H1 (cell line): ENCODE measurements at regions not wholly inside any gene's neighbourhood (a gene's known extent, or its start where the extent isn't known, plus 50 kb on each side); places are given as distances from the start of the nearest gene placed in this dataset.

Experiments
- CTCF ChIA-PET: fragments of 300-600 bp; sonication (Branson Sonifier 250); formaldehyde crosslinking; loops from one replicate; lab custom pipeline; 2021; ENCODE audit not compliant: partially characterized antibody; lab: Charles Lee
- POLR2A ChIA-PET: fragments of 300-600 bp; sonication (Branson Sonifier 250); formaldehyde crosslinking; loops from one replicate; lab custom pipeline; 2021; ENCODE audit warnings: inconsistent platforms; ENCODE audit not compliant: partially characterized antibody; lab: Charles Lee
- DNase-seq, 2 experiments: peaks; one replicate each; pipeline versions ENCODE4 v3.0.0 to v3.0.0-alpha.2; 2010 to 2022; ENCODE audit warnings: low spot score in 2 of 2, low read depth in 1 of 2, mixed read lengths in 1 of 2
- FAIRE-seq: peaks from 2 replicates; lab custom pipeline; 2011; peaks lifted over from hg19 to GRCh38; lab: Jason Lieb, UNC
- H2AFZ ChIP-seq: 2 replicates; pipeline ENCODE4 v1.8.1; 2012; ENCODE audit warnings: low read length, inconsistent platforms
- H2AK5ac ChIP-seq: 2 replicates; pipeline ENCODE4 v1.6.1; 2013; ENCODE audit warnings: low read depth, low read length
- H2BK120ac ChIP-seq: replicated peaks from 2 replicates; pipeline ENCODE3; 2013; ENCODE audit warnings: low read depth, low read length, inconsistent platforms
- H2BK12ac ChIP-seq: 2 replicates; pipeline ENCODE4 v1.6.1; 2013; ENCODE audit warnings: low read depth, low read length
- H2BK15ac ChIP-seq: 2 replicates; pipeline ENCODE4 v1.6.1; 2013; ENCODE audit warnings: low read length
- H2BK20ac ChIP-seq: 2 replicates; pipeline ENCODE4 v1.6.1; 2013; ENCODE audit warnings: low read length
- H2BK5ac ChIP-seq: 2 replicates; pipeline ENCODE4 v1.6.1; 2013; ENCODE audit warnings: low read depth, low read length
- H3K14ac ChIP-seq: 2 replicates; pipeline ENCODE4 v1.6.1; 2013; ENCODE audit warnings: inconsistent platforms; ENCODE audit not compliant: insufficient read length
- H3K18ac ChIP-seq: 2 replicates; pipeline ENCODE4 v1.6.1; 2013; ENCODE audit warnings: low read length; ENCODE audit errors: extremely low read depth
- H3K23ac ChIP-seq: 2 replicates; pipeline ENCODE4 v1.6.1; 2013; ENCODE audit warnings: inconsistent platforms; ENCODE audit not compliant: insufficient read length
- H3K23me2 ChIP-seq: 2 replicates; pipeline ENCODE4 v1.6.1; 2013; ENCODE audit warnings: low read depth, low read length
- H3K27ac ChIP-seq: 2 replicates; pipeline ENCODE4 v1.6.1; 2011; ENCODE audit warnings: low read depth, low read length, inconsistent platforms
- H3K27me3 ChIP-seq, 4 experiments: replicated peaks in 1 of 4; 1 replicate in 1 of 4; 2 replicates in 3 of 4; pipeline versions ENCODE4 v1.6.1 to v1.8.1; 2011 to 2013; ENCODE audit warnings: low read length in 3 of 4, mild to moderate bottlenecking in 3 of 4, inconsistent platforms in 2 of 4, mixed read lengths in 2 of 4, moderate library complexity in 1 of 4; ENCODE audit not compliant: control insufficient read depth in 3 of 4, insufficient read depth in 3 of 4; ENCODE audit errors: extremely low read depth in 1 of 4
- H3K36me3 ChIP-seq, 4 experiments: 2 replicates each; pipeline versions ENCODE4 v1.6.1 to v1.8.1; 2011 to 2013; ENCODE audit warnings: mild to moderate bottlenecking in 4 of 4, low read length in 3 of 4, moderate library complexity in 2 of 4, control low read depth in 1 of 4, inconsistent platforms in 1 of 4; ENCODE audit not compliant: insufficient read depth in 4 of 4, control insufficient read depth in 2 of 4
- H3K4ac ChIP-seq: replicated peaks from 2 replicates; pipeline ENCODE3; 2013; ENCODE audit warnings: low read length, low read depth, mixed read lengths, inconsistent platforms; ENCODE audit not compliant: insufficient read length
- H3K4me1 ChIP-seq, 4 experiments: replicated peaks in 1 of 4; 1 replicate in 1 of 4; 2 replicates in 3 of 4; pipeline versions ENCODE4 v1.6.1 to v1.8.1; 2011 to 2013; ENCODE audit warnings: low read length in 3 of 4, inconsistent platforms in 2 of 4, mixed read lengths in 1 of 4; ENCODE audit not compliant: insufficient read depth in 4 of 4, control insufficient read depth in 3 of 4
- H3K4me2 ChIP-seq, 2 experiments: 2 replicates each; pipeline versions ENCODE4 v1.6.1 to v1.8.1; 2011 to 2013; ENCODE audit warnings: low read depth in 2 of 2, low read length in 2 of 2, control low read depth in 1 of 2, inconsistent platforms in 1 of 2, mild to moderate bottlenecking in 1 of 2; ENCODE audit not compliant: insufficient read depth in 1 of 2
- H3K4me3 ChIP-seq, 4 experiments: fragments of 200-600, 300-600 bp in 1 of 4; sonication (generic), shearing (Covaris generic), sonication (Bioruptor Twin) in 1 of 4; 2 replicates each; pipeline versions ENCODE4 v1.5.1 to v1.8.1; 2011 to 2016; ENCODE audit warnings: low read length in 4 of 4, low read depth in 3 of 4, control low read depth in 2 of 4, inconsistent platforms in 2 of 4, mild to moderate bottlenecking in 2 of 4, mixed read lengths in 1 of 4, moderate library complexity in 1 of 4; ENCODE audit not compliant: insufficient read depth in 2 of 4; ENCODE audit errors: extremely low read depth in 1 of 4
- H3K56ac ChIP-seq: replicated peaks from 2 replicates; pipeline ENCODE3; 2013; ENCODE audit warnings: low read depth, mild to moderate bottlenecking, mixed read lengths, low read length, inconsistent platforms; ENCODE audit not compliant: insufficient read length
- H3K79me1 ChIP-seq: 2 replicates; pipeline ENCODE4 v1.6.1; 2013; ENCODE audit warnings: low read depth, low read length, control low read depth
- H3K79me2 ChIP-seq, 2 experiments: 2 replicates each; pipeline versions ENCODE4 v1.6.1 to v1.8.1; 2012 to 2013; ENCODE audit warnings: low read length in 2 of 2, mild to moderate bottlenecking in 2 of 2, inconsistent platforms in 1 of 2; ENCODE audit not compliant: insufficient read depth in 2 of 2, control insufficient read depth in 1 of 2
- H3K9ac ChIP-seq, 4 experiments: replicated peaks in 1 of 4; 1 replicate in 1 of 4; 2 replicates in 3 of 4; pipeline versions ENCODE4 v1.6.1 to v1.8.1; 2011 to 2013; ENCODE audit warnings: low read depth in 3 of 4, low read length in 3 of 4, control low read depth in 2 of 4, mild to moderate bottlenecking in 2 of 4, moderate library complexity in 2 of 4, inconsistent platforms in 1 of 4; ENCODE audit errors: extremely low read depth in 1 of 4
- H3K9me3 ChIP-seq, 2 experiments: 2 replicates each; pipeline versions ENCODE4 v1.6.1 to v1.8.1; 2012 to 2013; ENCODE audit warnings: mild to moderate bottlenecking in 2 of 2, moderate library complexity in 2 of 2, control low read depth in 1 of 2, inconsistent platforms in 1 of 2, low read depth in 1 of 2, low read length in 1 of 2, mixed read lengths in 1 of 2; ENCODE audit not compliant: insufficient read depth in 2 of 2
- H4K20me1 ChIP-seq, 2 experiments: replicated peaks in 1 of 2; 2 replicates each; pipeline versions ENCODE3 to v1.8.1; 2011 to 2013; ENCODE audit warnings: inconsistent platforms in 2 of 2, low read length in 2 of 2, mild to moderate bottlenecking in 1 of 2; ENCODE audit not compliant: insufficient read depth in 2 of 2, control insufficient read depth in 1 of 2
- H4K5ac ChIP-seq: 2 replicates; pipeline ENCODE4 v1.6.1; 2013; ENCODE audit warnings: low read length, low read depth, mixed read lengths, inconsistent platforms; ENCODE audit not compliant: insufficient read length
- H4K8ac ChIP-seq: 2 replicates; pipeline ENCODE4 v1.8.0; 2013; ENCODE audit warnings: mild to moderate bottlenecking, moderate library complexity, low read length, inconsistent platforms; ENCODE audit not compliant: insufficient read depth; ENCODE audit errors: extremely low read depth
- H4K91ac ChIP-seq: replicated peaks from 2 replicates; pipeline ENCODE3; 2013; ENCODE audit warnings: low read length, mixed read lengths, inconsistent platforms; ENCODE audit not compliant: insufficient read length
- CEBPB ChIP-seq: IDR thresholded peaks from 2 replicates; pipeline ENCODE4 v1.6.1; 2012; ENCODE audit warnings: low read depth, low read length
- KDM4A ChIP-seq: IDR thresholded peaks from one replicate; pipeline ENCODE4 v1.7.1; 2012; ENCODE audit warnings: low read depth, mild to moderate bottlenecking, moderate library complexity, low read length, inconsistent platforms; ENCODE audit not compliant: severe bottlenecking
- SIRT6 ChIP-seq: IDR thresholded peaks from one replicate; pipeline ENCODE4 v1.7.1; 2012; ENCODE audit warnings: low read length, inconsistent platforms
- SP4 ChIP-seq: IDR thresholded peaks from 2 replicates; pipeline ENCODE4 v1.6.1; 2012; ENCODE audit warnings: low read length, inconsistent platforms
- SRF ChIP-seq: IDR thresholded peaks from 2 replicates; pipeline ENCODE4 v1.6.1; 2011; ENCODE audit warnings: mild to moderate bottlenecking, low read depth, low read length, moderate library complexity
- TAF7 ChIP-seq: optimal IDR thresholded peaks from 2 replicates; pipeline ENCODE3; 2011; ENCODE audit warnings: low read depth, mild to moderate bottlenecking, inconsistent platforms, low read length, moderate library complexity, borderline replicate concordance
- WGBS, 2 experiments: shearing (Covaris generic) in 1 of 2; methylation state at CpG; one replicate each; pipeline versions ENCODE4 v1.1.6 to v1.1.7; 2013 to 2015; ENCODE audit warnings: low lambda C conversion rate in 2 of 2, mixed read lengths in 2 of 2, inconsistent platforms in 1 of 2, low coverage in 1 of 2, missing lambda C conversion rate in 1 of 2; ENCODE audit not compliant: insufficient replicate concordance in 2 of 2, insufficient coverage in 1 of 2, insufficient read length in 1 of 2; ENCODE audit errors: extremely low coverage in 1 of 2, missing lambda C conversion rate in 1 of 2; 5-methylcytosine and 5-hydroxymethylcytosine counted together

DNA sequence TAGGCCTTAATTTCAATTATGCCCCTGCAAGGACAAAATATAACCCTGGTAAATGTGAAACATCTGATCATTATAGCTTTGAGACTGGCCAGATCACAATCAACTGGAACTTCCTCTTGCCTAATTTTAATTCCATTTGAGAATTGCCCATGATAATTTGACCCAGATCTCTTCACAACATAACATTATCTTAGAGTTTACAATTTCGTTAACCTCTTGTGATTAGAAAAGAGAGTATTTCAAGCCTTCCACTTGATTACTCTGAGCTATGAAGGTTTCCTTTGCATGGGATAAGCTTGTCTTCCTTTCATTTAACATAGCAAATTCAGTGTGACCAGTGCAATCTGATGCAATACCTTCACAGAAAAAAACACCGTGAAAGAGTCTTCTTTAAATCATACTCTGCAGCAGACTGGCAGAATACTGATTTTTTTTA, 143.6 kb downstream of the DUSP6 start:
- Histone ChIP-seq H2AFZ (peak overlapping the region; percentile 65), H4K20me1 (no peaks in the 10 kb centered on the region), H4K91ac (no peak overlapping the region), H3K9ac (no peak overlapping the region), H3K79me1 (no peaks in the 10 kb centered on the region), H3K56ac (no peak overlapping the region), H3K27me3 (no peaks in the 10 kb centered on the region), H3K4me3 (no peak overlapping the region), H3K9me3 (no peaks in the 10 kb centered on the region), H2BK15ac (no peak overlapping the region), H3K14ac (no peak overlapping the region), H3K4me2 (no peak overlapping the region), H3K4me1 (no peaks in the 10 kb centered on the region), H3K18ac (no peak overlapping the region), H3K23me2 (no peaks in the 10 kb centered on the region), H2BK5ac (no peak overlapping the region), H2AK5ac (no peak overlapping the region), H2BK20ac (no peak overlapping the region), H3K27ac (no peak overlapping the region), H2BK12ac (no peak overlapping the region), H4K5ac (no peak overlapping the region), H4K8ac (no peak overlapping the region), H3K4ac (no peak overlapping the region), H2BK120ac (no peak overlapping the region), H3K36me3 (no peaks in the 10 kb centered on the region)
- DNase-seq = no peak
- no peak for FAIRE-seq
- POLR2A ChIA-PET = interaction anchor here (1.1 kb wide), 1 partner anchor 144 kb away, joined by 6 read pairs; the partner anchor contains the start of gene DUSP6
- TF ChIP-seq SP4 (no peak), KDM4A (no peak), CEBPB (peak; percentile 67; the same call in 1 of the 2 replicates), SRF (no peak), TAF7 (no peak), SIRT6 (no peak)
- TF ChIP-seq, all 59 proteins: peak for 1
- CTCF ChIA-PET = no interaction called here
- no peaks in the 10 kb centered on the region for H3K79me2 ChIP-seq
- H3K23ac ChIP-seq = no peak overlapping the region
- 79% methylated on average over 2 of the region's 2 CpGs; no CpG with 5 or more reads in 1 of the 2 experiments for WGBS, 2 experiments
